ENCODE measurements at regions not wholly inside any gene's neighbourhood (a gene's known extent, or its start where the extent isn't known, plus 50 kb on each side); places are given as distances from the start of the nearest gene placed in this dataset.

- TF ChIP-seq CTCF (conservative IDR thresholded peaks at IDR 0.05): peak; percentile 64
- Histone ChIP-seq H3K4ac (ENCODE audit: low read depth, low read length) (no peak overlapping the region), H3K4me1 (ENCODE audit: insufficient read depth, low read length) (peaks cover 2% of the 10 kb centered on the region), H4K91ac (ENCODE audit: insufficient read length, low read depth, low read length) (no peak overlapping the region), H3K79me2 (ENCODE audit: insufficient read depth, low read length) (no peaks in the 10 kb centered on the region; the same call in 1 of the 2 replicates), H3K23me2 (ENCODE audit: insufficient read length, low read depth, low read length, poor library complexity, severe bottlenecking) (no peaks in the 10 kb centered on the region), H2BK12ac (ENCODE audit: insufficient read length, low read depth, low read length) (no peak overlapping the region), H2AFZ (ENCODE audit: low read length) (no peak overlapping the region), H3K18ac (ENCODE audit: insufficient read length, low read depth, low read length) (no peak overlapping the region), H2BK120ac (ENCODE audit: low read depth, low read length, poor library complexity, severe bottlenecking) (no peak overlapping the region), H3K9me3 (ENCODE audit: control insufficient read depth, low read depth, low read length) (no peaks in the 10 kb centered on the region), H3K27me3 (ENCODE audit: insufficient read depth, low read length) (no peaks in the 10 kb centered on the region), H2BK20ac (ENCODE audit: low read depth, low read length, poor library complexity, severe bottlenecking) (no peak overlapping the region), H3K27ac (ENCODE audit: insufficient read length, low read depth, low read length) (no peak overlapping the region), H4K5ac (ENCODE audit: insufficient read length, low read depth, low read length) (no peak overlapping the region), H2BK5ac (ENCODE audit: insufficient read length, low read length) (no peak overlapping the region), H3K14ac (ENCODE audit: insufficient read depth, low read length) (no peak overlapping the region), H2AK5ac (ENCODE audit: insufficient read length, low read length) (no peak overlapping the region), H4K8ac (replicated peaks; ENCODE audit: insufficient read length, low read depth, low read length) (no peak overlapping the region), H3T11ph (ENCODE audit: low read length) (no peak overlapping the region), H3K4me2 (ENCODE audit: insufficient read depth, insufficient read length, low read length) (no peak overlapping the region), H4K20me1 (ENCODE audit: control insufficient read depth, insufficient read depth, insufficient read length) (no peaks in the 10 kb centered on the region), H2BK15ac (ENCODE audit: low read depth, low read length) (no peak overlapping the region), H3K56ac (ENCODE audit: insufficient read length, low read depth, low read length) (no peak overlapping the region), H3K9ac (ENCODE audit: extremely low read depth, insufficient read length, low read length) (no peak overlapping the region), H3K79me1 (ENCODE audit: insufficient read depth, low read depth, low read length, poor library complexity, severe bottlenecking) (no peaks in the 10 kb centered on the region), H3K23ac (ENCODE audit: insufficient read length, low read depth, low read length) (no peak overlapping the region)
- no CpG with 5 or more reads among the region's 8 CpGs for WGBS (ENCODE audit: extremely low coverage, insufficient read length, low lambda C conversion rate)
- H3K9me3 Mint-ChIP-seq: no peaks in the 10 kb centered on the region; a peak in 3 of 5 replicates
- H3K27me3 Mint-ChIP-seq (ENCODE audit: low read depth): no peaks in the 10 kb centered on the region; the same call in 1 of the 2 replicates
- peak; percentile 71 for DNase-seq
- peaks cover 0 to 1% (median 0%) of the 10 kb centered on the region in 3 experiments; a peak in 1 of 7 replicates for H3K36me3 Mint-ChIP-seq (ENCODE audit: insufficient read depth in 1 of 3, low read depth in 3 of 3)
- no peak overlapping the region for H3K4me3 Mint-ChIP-seq
- no peak overlapping the region for H3K27ac Mint-ChIP-seq
- peaks cover 39 to 50% of the 10 kb centered on the region in 2 experiments for H3K4me1 Mint-ChIP-seq
Observed at GRCh38 chr15:29403772-29404171, 134.2 kb upstream of the NSMCE3 start.

Data from H9 (cell line).